ENCODE measurements at regions not wholly inside any gene's neighbourhood (a gene's known extent, or its start where the extent isn't known, plus 50 kb on each side); places are given as distances from the start of the nearest gene placed in this dataset.

DNA sequence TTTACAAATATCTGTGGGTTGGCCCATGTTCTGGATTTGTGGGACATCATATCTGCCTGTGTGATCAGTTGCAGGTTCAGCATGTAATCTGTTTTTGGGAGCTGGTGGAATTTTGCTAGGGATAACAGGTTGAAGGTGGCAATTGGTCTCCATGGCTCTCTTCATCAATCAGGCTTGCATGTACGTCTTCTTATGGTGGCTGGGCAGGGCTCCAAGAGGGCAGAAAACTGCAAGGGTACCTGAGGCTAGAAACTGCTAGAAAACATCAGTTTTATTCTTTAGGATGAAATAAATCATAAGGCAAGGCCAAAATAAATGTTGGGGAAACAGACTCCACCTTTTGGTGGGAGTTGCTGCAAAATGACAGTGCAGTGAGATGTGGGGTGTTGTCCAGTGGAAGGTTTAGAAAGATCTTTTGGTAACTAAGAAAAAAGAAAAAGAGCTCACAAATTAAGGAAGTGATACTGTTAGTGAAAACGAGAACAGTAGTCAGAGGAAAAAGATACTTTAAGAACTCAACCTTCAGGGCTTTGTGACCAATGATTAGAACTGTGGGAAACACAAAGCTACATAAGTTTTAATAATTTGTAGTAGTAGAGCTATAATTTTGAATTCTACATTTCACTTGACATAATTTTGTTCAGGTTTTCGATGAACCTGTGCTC is 300.7 kb upstream of the IZUMO3 start:
- H3K4me3 ChIP-seq (replicated peaks in 1 of 4; ENCODE audit: control extremely low read depth in 1 of 4, insufficient read depth in 1 of 4, low read depth in 3 of 4, low read length in 4 of 4), result no peak overlapping the region
- H3K9me3 ChIP-seq (ENCODE audit: control insufficient read depth, insufficient read depth, low read depth, low read length), result no peaks in the 10 kb centered on the region
- no peaks in the 10 kb centered on the region for H3K79me2 ChIP-seq (ENCODE audit: control insufficient read depth, insufficient read depth, low read length)
- no peaks in the 10 kb centered on the region for H3K4me1 ChIP-seq (ENCODE audit: control insufficient read depth, extremely low read depth, insufficient read depth, low read length)
- no peak overlapping the region for H3K9ac ChIP-seq (ENCODE audit: insufficient read depth, low read length)
- H3K4me2 ChIP-seq (ENCODE audit: extremely low read depth, insufficient read depth, low read length), result no peak overlapping the region
- no peaks in the 10 kb centered on the region for H3K36me3 ChIP-seq (ENCODE audit: control insufficient read depth, insufficient read depth, low read length)
- no peak for DNase-seq (ENCODE audit: low read depth in 2 of 2)
- no peaks in the 10 kb centered on the region for H3K27me3 ChIP-seq (ENCODE audit: control insufficient read depth, insufficient read depth, low read length)
- H2AFZ ChIP-seq (ENCODE audit: low read length), result no peak overlapping the region
- TF ChIP-seq, protein P1, sequence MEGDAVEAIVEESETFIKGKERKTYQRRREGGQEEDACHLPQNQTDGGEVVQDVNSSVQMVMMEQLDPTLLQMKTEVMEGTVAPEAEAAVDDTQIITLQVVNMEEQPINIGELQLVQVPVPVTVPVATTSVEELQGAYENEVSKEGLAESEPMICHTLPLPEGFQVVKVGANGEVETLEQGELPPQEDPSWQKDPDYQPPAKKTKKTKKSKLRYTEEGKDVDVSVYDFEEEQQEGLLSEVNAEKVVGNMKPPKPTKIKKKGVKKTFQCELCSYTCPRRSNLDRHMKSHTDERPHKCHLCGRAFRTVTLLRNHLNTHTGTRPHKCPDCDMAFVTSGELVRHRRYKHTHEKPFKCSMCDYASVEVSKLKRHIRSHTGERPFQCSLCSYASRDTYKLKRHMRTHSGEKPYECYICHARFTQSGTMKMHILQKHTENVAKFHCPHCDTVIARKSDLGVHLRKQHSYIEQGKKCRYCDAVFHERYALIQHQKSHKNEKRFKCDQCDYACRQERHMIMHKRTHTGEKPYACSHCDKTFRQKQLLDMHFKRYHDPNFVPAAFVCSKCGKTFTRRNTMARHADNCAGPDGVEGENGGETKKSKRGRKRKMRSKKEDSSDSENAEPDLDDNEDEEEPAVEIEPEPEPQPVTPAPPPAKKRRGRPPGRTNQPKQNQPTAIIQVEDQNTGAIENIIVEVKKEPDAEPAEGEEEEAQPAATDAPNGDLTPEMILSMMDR (conservative IDR thresholded peaks at IDR 0.05 in 1 of 2, IDR thresholded peaks at IDR 0.05 in 1 of 2; ENCODE audit: low read depth in 1 of 2, low read length in 2 of 2), result no peak
- TF ChIP-seq EZH2 (IDR thresholded peaks at IDR 0.05; ENCODE audit: low read length, missing control alignments), result no peak
- H4K20me1 ChIP-seq (ENCODE audit: control insufficient read depth, extremely low read depth, insufficient read depth, low read length), result no peaks in the 10 kb centered on the region
- H3K27ac ChIP-seq (ENCODE audit: insufficient read depth, low read length), result no peak overlapping the region

DNA sequence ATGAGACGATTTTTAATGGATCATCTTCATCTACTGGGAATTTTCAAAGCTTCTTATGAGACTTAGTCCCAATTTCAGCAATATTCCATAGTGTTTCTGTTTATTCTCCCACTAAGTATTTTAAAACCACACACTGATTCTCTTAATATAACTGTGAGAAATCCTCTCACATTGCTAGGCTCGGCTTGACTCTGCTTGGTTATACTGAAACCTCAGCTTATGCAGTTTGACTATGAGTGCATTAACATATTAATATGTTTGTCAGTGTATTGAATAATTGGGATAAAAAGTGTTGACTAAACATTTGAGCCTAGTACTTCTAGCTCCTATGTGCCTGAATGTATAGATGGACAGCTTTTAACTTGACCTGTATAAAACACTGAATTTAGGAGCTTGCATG is 298.5 kb upstream of the IZUMO3 start:
- Histone ChIP-seq H3K4me1 (ENCODE audit: control insufficient read depth, extremely low read depth, insufficient read depth, low read length) (no peaks in the 10 kb centered on the region), H2AFZ (ENCODE audit: low read length) (no peak overlapping the region), H3K9me3 (ENCODE audit: control insufficient read depth, insufficient read depth, low read depth, low read length) (no peaks in the 10 kb centered on the region), H3K27ac (ENCODE audit: insufficient read depth, low read length) (no peak overlapping the region), H3K27me3 (ENCODE audit: control insufficient read depth, insufficient read depth, low read length) (no peaks in the 10 kb centered on the region), H4K20me1 (ENCODE audit: control insufficient read depth, extremely low read depth, insufficient read depth, low read length) (no peaks in the 10 kb centered on the region), H3K36me3 (ENCODE audit: control insufficient read depth, insufficient read depth, low read length) (no peaks in the 10 kb centered on the region), H3K9ac (ENCODE audit: insufficient read depth, low read length) (no peak overlapping the region), H3K4me2 (ENCODE audit: extremely low read depth, insufficient read depth, low read length) (no peak overlapping the region), H3K4me3 (replicated peaks in 1 of 4; ENCODE audit: control extremely low read depth in 1 of 4, insufficient read depth in 1 of 4, low read depth in 3 of 4, low read length in 4 of 4) (no peak overlapping the region), H3K79me2 (ENCODE audit: control insufficient read depth, insufficient read depth, low read length) (no peaks in the 10 kb centered on the region)
- TF ChIP-seq EZH2 (IDR thresholded peaks at IDR 0.05; ENCODE audit: low read length, missing control alignments), result no peak
- TF ChIP-seq, protein P1 (conservative IDR thresholded peaks at IDR 0.05 in 1 of 2, IDR thresholded peaks at IDR 0.05 in 1 of 2; ENCODE audit: low read depth in 1 of 2, low read length in 2 of 2), result no peak
- no peak for DNase-seq (ENCODE audit: low read depth in 2 of 2)

DNA sequence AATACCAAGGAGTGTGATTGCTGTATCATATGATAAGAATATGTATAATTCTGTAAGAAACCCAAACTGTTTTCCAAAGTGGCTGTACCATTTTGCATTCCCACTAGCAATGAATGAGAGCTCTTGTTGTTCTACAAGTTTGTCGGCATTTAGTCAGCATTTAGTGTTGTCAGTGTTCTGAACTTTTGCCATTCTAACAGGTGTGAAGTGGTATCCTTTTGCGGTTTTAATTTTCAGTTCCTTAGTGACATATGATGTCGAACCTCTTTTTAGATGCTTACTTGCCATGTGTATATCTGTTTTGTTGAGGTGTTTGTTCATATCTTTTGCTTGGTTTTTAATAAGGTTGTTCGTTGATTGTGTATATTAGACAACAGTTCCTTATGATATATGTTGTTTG is 296.3 kb upstream of the IZUMO3 start:
- Histone ChIP-seq H3K4me3 (replicated peaks in 1 of 4; ENCODE audit: control extremely low read depth in 1 of 4, insufficient read depth in 1 of 4, low read depth in 3 of 4, low read length in 4 of 4) (no peak overlapping the region), H3K27me3 (ENCODE audit: control insufficient read depth, insufficient read depth, low read length) (no peaks in the 10 kb centered on the region), H3K4me2 (ENCODE audit: extremely low read depth, insufficient read depth, low read length) (no peak overlapping the region), H3K79me2 (ENCODE audit: control insufficient read depth, insufficient read depth, low read length) (no peaks in the 10 kb centered on the region), H4K20me1 (ENCODE audit: control insufficient read depth, extremely low read depth, insufficient read depth, low read length) (no peaks in the 10 kb centered on the region), H3K27ac (ENCODE audit: insufficient read depth, low read length) (no peak overlapping the region), H3K9me3 (ENCODE audit: control insufficient read depth, insufficient read depth, low read depth, low read length) (no peaks in the 10 kb centered on the region), H2AFZ (ENCODE audit: low read length) (no peak overlapping the region), H3K4me1 (ENCODE audit: control insufficient read depth, extremely low read depth, insufficient read depth, low read length) (no peaks in the 10 kb centered on the region), H3K9ac (ENCODE audit: insufficient read depth, low read length) (no peak overlapping the region), H3K36me3 (ENCODE audit: control insufficient read depth, insufficient read depth, low read length) (no peaks in the 10 kb centered on the region)
- TF ChIP-seq, protein P1 (conservative IDR thresholded peaks at IDR 0.05 in 1 of 2, IDR thresholded peaks at IDR 0.05 in 1 of 2; ENCODE audit: low read depth in 1 of 2, low read length in 2 of 2), result no peak
- TF ChIP-seq EZH2 (IDR thresholded peaks at IDR 0.05; ENCODE audit: low read length, missing control alignments), result no peak
- no peak for DNase-seq (ENCODE audit: low read depth in 2 of 2)
